HepG2 (cell line): ENCODE measurements at regions not wholly inside any gene's neighbourhood (a gene's known extent, or its start where the extent isn't known, plus 50 kb on each side); places are given as distances from the start of the nearest gene placed in this dataset.

Source experiments
- ATAC-seq: fragments of 200-7000 bp; cut with Tn5 transposase; 3 replicates; pipeline ENCODE4 v1.9.1; 2020; ENCODE audit warnings: mild to moderate bottlenecking, moderate library complexity
- BruUV-seq: library from RNA; stranded (reverse); fragments of 400-500 nt; replicated peaks from 2 replicates; lab custom pipeline; 2021; lab: Mats Ljungman, UMichigan
- CTCF ChIA-PET: fragments of 300-600 bp; formaldehyde crosslinking; extraction: SDS; loops from one replicate; lab custom pipeline; 2021; ENCODE audit warnings: low total read pairs, inconsistent platforms, low intra/inter-chr PET ratio; lab: Yijun Ruan, JAX
- POLR2A ChIA-PET: fragments of 350-600 bp; sonication (Branson Sonifier 250); formaldehyde crosslinking; loops from one replicate; lab custom pipeline; 2020; ENCODE audit warnings: antibody characterized with exemption, inconsistent platforms; lab: Yijun Ruan, JAX
- DNase-seq: peaks from one replicate; pipeline ENCODE4 v3.0.0-alpha.2; 2015; ENCODE audit warnings: low spot score
- FAIRE-seq: peaks from 3 replicates; lab custom pipeline; 2011; peaks lifted over from hg19 to GRCh38; lab: Jason Lieb, UNC
- H2AFZ ChIP-seq: one replicate; pipeline ENCODE4 v1.6.1; 2011; ENCODE audit warnings: low read length, inconsistent platforms
- H3K27ac ChIP-seq: fragments of 300-600 bp; 3 replicates; pipeline ENCODE4 v1.8.0; 2011; ENCODE audit warnings: mixed run types, mild to moderate bottlenecking, mixed read lengths, low read length, inconsistent platforms; ENCODE audit not compliant: insufficient read depth; ENCODE audit errors: extremely low read length
- H3K27me3 ChIP-seq, 2 experiments: fragments of 200-600 bp in 1 of 2; 2 replicates in 1 of 2; 3 replicates in 1 of 2; pipeline versions ENCODE4 v1.6.0 to v1.8.0; 2011; ENCODE audit warnings: low read length in 2 of 2, mild to moderate bottlenecking in 2 of 2, moderate library complexity in 2 of 2, inconsistent platforms in 1 of 2; ENCODE audit not compliant: insufficient read depth in 2 of 2, control insufficient read depth in 1 of 2
- H3K36me3 ChIP-seq, 2 experiments: fragments of 200-600 bp in 1 of 2; replicated peaks in 1 of 2; 2 replicates in 1 of 2; 3 replicates in 1 of 2; pipeline versions ENCODE4 v1.5.1 to v1.8.0; 2011; ENCODE audit warnings: low read length in 2 of 2, inconsistent platforms in 1 of 2; ENCODE audit not compliant: insufficient read depth in 2 of 2, control insufficient read depth in 1 of 2
- H3K4me1 ChIP-seq: 2 replicates; pipeline ENCODE4 v1.5.1; 2012; ENCODE audit warnings: low read length, inconsistent platforms; ENCODE audit not compliant: insufficient read depth
- H3K4me2 ChIP-seq: 2 replicates; pipeline ENCODE4 v1.6.0; 2011; ENCODE audit warnings: low read depth, low read length, inconsistent platforms
- H3K4me3 ChIP-seq, 3 experiments: fragments of 200-600 bp in 1 of 3; sonication (generic), shearing (Covaris generic) in 1 of 3; replicated peaks in 1 of 3; 2 replicates each; pipeline ENCODE4 v1.5.1; 2011 to 2016; ENCODE audit warnings: low read length in 3 of 3, inconsistent platforms in 2 of 3, low read depth in 2 of 3, mild to moderate bottlenecking in 2 of 3, control low read depth in 1 of 3, mixed read lengths in 1 of 3; ENCODE audit not compliant: insufficient read depth in 1 of 3
- H3K79me2 ChIP-seq: one replicate; pipeline ENCODE4 v1.6.1; 2011; ENCODE audit warnings: low read length, inconsistent platforms; ENCODE audit not compliant: insufficient read depth
- H3K9ac ChIP-seq: 2 replicates; pipeline ENCODE4 v1.6.0; 2011; ENCODE audit warnings: mild to moderate bottlenecking, low read depth, low read length, inconsistent platforms; ENCODE audit not compliant: insufficient read depth
- H3K9me3 ChIP-seq: 2 replicates; pipeline ENCODE4 v1.5.1; 2012; ENCODE audit warnings: mild to moderate bottlenecking, low read length
- H4K20me1 ChIP-seq: 2 replicates; pipeline ENCODE4 v1.6.0; 2011; ENCODE audit warnings: inconsistent platforms, mild to moderate bottlenecking, low read length, moderate library complexity; ENCODE audit not compliant: insufficient read depth
- FLYWCH1 ChIP-seq: sonication (generic); formaldehyde crosslinking; IDR thresholded peaks from 2 replicates; pipeline ENCODE4 v1.8.1; 2023; ENCODE audit warnings: mild to moderate bottlenecking, missing genetic modification reagents
- FOXO1 ChIP-seq: sonication (generic); formaldehyde crosslinking; IDR thresholded peaks from 2 replicates; pipeline ENCODE4 v1.4.0; 2020; ENCODE audit warnings: missing genetic modification reagents
- KLF13 ChIP-seq: sonication (generic); formaldehyde crosslinking; IDR thresholded peaks from 2 replicates; pipeline ENCODE4 v1.4.0; 2020; ENCODE audit warnings: mild to moderate bottlenecking, missing genetic modification reagents
- NR2F1 ChIP-seq, 2 experiments: fragments of 450-650 bp in 1 of 2; formaldehyde crosslinking in 1 of 2; IDR thresholded peaks; 2 replicates each; pipeline versions ENCODE4 v1.5.0 to v1.6.1; 2016 to 2020; ENCODE audit warnings: mild to moderate bottlenecking in 1 of 2, missing compliant biosample characterization in 1 of 2, missing genetic modification reagents in 1 of 2, moderate library complexity in 1 of 2
- RARA ChIP-seq: IDR thresholded peaks from 2 replicates; pipeline ENCODE4 v1.6.1; 2016; ENCODE audit warnings: missing genetic modification reagents, missing compliant biosample characterization
- SKI ChIP-seq: fragments of 450-650 bp; IDR thresholded peaks from one replicate; pipeline ENCODE4 v1.6.1; 2018; ENCODE audit warnings: mild to moderate bottlenecking; ENCODE audit not compliant: partially characterized antibody
- WGBS: methylation state at CpG from one replicate; pipeline ENCODE4 v1.1.6; 2017; ENCODE audit warnings: low lambda C conversion rate; 5-methylcytosine and 5-hydroxymethylcytosine counted together
- in situ Hi-C: cut with HindIII; loops from 2 replicates; pipeline ENCODE4 v1.10.0; 2017; ENCODE audit warnings: low pct_unique_long_range_greater_than_20kb; ENCODE audit not compliant: extremely low pct_ligation_motif_present
- intact Hi-C: fragments of 100-400 bp; cut with micrococcal nuclease; formaldehyde crosslinking; loops from one replicate; pipeline ENCODE4 v1.10.0; 2022; ENCODE audit not compliant: unreplicated experiment
- TF ChIP-seq, protein P1 (sequence below), 2 experiments: IDR thresholded peaks; 2 replicates each; pipeline ENCODE4 v1.6.1; 2011 to 2012; ENCODE audit warnings: low read length in 2 of 2, borderline replicate concordance in 1 of 2, low read depth in 1 of 2, mild to moderate bottlenecking in 1 of 2, moderate library complexity in 1 of 2
- TF ChIP-seq, protein P2 (sequence below): sonication (generic); formaldehyde crosslinking; IDR thresholded peaks from 2 replicates; pipeline ENCODE4 v1.4.0; 2020; ENCODE audit warnings: missing genetic modification reagents, borderline replicate concordance
- TF ChIP-seq, protein P3 (sequence below): sonication (generic); formaldehyde crosslinking; IDR thresholded peaks from 2 replicates; pipeline ENCODE4 v1.4.0; 2020; ENCODE audit warnings: missing genetic modification reagents
- TF ChIP-seq, protein P4 (sequence below): sonication (generic); formaldehyde crosslinking; IDR thresholded peaks from 2 replicates; pipeline ENCODE4 v1.4.0; 2020; ENCODE audit warnings: missing genetic modification reagents, mild to moderate bottlenecking, borderline replicate concordance

DNA sequence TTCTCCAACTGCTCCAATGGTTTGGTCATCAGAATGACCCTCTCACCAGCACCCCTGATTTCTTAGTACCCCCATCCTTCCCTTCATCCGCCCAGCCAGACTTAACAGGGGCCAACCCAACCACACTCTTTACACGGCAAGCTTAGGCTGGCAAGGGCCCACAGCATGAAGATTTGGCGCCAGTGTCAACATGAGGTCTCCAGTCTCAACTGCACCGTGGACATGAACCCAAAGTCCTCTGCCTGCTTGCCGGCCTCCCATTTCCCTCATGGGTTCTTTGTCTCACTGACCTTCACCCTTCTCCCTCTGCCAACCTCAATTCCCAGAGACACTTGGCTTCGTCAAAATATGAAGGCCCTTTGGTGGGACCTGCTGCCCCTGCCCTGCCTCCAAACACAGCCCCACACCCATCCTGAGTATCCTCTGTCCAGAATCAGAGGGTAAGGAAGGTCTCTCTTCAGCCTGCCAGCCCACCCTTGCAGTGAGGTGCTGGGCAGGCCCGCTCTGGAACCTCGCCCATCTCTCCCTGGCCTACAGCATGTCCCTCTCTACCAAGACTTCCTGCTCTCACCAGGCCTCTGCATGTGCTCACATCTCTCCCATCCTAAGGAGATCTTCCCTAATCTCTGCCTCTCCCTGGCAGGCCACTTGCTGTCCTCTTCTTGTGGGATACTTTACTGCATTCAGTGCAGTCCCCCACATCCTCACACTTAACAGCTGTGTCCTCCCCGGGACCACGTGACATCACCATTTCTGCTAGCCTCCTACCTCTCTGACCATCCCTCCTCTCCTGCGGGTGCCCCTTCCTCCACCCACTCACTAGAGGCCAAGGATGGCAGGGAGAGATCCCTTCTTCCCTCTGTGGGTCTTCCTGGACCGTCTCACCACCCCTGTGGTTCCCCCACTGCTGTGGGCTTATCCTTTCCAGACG, 91.7 kb upstream of the ZMIZ1 start (continued):
- TF ChIP-seq NR2F1 (CRISPR knock-in tag; IDR thresholded peaks at IDR 0.05), result no peak
- TF ChIP-seq, protein P1, sequence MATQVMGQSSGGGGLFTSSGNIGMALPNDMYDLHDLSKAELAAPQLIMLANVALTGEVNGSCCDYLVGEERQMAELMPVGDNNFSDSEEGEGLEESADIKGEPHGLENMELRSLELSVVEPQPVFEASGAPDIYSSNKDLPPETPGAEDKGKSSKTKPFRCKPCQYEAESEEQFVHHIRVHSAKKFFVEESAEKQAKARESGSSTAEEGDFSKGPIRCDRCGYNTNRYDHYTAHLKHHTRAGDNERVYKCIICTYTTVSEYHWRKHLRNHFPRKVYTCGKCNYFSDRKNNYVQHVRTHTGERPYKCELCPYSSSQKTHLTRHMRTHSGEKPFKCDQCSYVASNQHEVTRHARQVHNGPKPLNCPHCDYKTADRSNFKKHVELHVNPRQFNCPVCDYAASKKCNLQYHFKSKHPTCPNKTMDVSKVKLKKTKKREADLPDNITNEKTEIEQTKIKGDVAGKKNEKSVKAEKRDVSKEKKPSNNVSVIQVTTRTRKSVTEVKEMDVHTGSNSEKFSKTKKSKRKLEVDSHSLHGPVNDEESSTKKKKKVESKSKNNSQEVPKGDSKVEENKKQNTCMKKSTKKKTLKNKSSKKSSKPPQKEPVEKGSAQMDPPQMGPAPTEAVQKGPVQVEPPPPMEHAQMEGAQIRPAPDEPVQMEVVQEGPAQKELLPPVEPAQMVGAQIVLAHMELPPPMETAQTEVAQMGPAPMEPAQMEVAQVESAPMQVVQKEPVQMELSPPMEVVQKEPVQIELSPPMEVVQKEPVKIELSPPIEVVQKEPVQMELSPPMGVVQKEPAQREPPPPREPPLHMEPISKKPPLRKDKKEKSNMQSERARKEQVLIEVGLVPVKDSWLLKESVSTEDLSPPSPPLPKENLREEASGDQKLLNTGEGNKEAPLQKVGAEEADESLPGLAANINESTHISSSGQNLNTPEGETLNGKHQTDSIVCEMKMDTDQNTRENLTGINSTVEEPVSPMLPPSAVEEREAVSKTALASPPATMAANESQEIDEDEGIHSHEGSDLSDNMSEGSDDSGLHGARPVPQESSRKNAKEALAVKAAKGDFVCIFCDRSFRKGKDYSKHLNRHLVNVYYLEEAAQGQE (IDR thresholded peaks at IDR 0.05; ENCODE audit: borderline replicate concordance in 1 of 2, low read depth in 1 of 2, low read length in 2 of 2), result no peak
- no peak for TF ChIP-seq RARA (CRISPR knock-in tag)
- peak; percentile 51 for TF ChIP-seq SKI

DNA sequence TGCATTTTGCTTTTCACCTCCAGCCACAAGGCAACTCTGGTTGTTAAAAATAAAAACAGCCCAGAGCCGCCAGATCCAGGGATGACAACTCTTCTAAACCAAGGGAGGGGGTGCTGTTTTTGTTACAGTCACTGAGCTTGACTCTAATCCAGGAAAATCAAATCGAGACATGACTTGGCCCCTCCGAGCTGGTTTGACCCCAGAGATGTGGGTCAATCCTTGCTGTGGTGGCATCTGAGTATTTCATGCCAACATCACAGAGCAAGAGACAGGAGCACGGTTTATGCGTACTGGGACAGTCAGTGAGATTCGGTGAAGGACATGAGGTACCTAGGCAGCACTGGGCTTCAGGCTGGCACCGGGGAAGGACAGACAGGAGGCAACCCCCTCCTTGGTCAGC, 88.8 kb upstream of the ZMIZ1 start:
- Histone ChIP-seq H3K36me3 (no peaks in the 10 kb centered on the region), H3K9ac (no peak overlapping the region), H4K20me1 (no peaks in the 10 kb centered on the region), H2AFZ (no peak overlapping the region), H3K4me1 (peaks cover 67% of the 10 kb centered on the region), H3K4me3 (no peak overlapping the region), H3K9me3 (no peaks in the 10 kb centered on the region), H3K79me2 (no peaks in the 10 kb centered on the region), H3K27ac (no peak overlapping the region), H3K4me2 (no peak overlapping the region), H3K27me3 (peaks cover 0 to 31% of the 10 kb centered on the region in 2 experiments; a peak in 3 of 5 replicates)
- 70% methylated on average over 7 of the region's 7 CpGs for WGBS
- CTCF ChIA-PET, result no interaction called here
- FAIRE-seq, result no peak
- in situ Hi-C loops, result loop anchor here (5.0 kb wide), 1 partner anchor 72 kb away; no protein-coding TSS in a partner anchor
- no TSS peak for BruUV-seq
- POLR2A ChIA-PET, result interaction anchor here (1.3 kb wide), 1 partner anchor 80 kb away, joined by 4 read pairs; no protein-coding TSS in a partner anchor
- intact Hi-C loops, result loop anchor here (10.0 kb wide), 1 partner anchor 65 kb away; no protein-coding TSS in a partner anchor
- no peak for DNase-seq
- ATAC-seq, result no peak
- TF ChIP-seq, protein P2, sequence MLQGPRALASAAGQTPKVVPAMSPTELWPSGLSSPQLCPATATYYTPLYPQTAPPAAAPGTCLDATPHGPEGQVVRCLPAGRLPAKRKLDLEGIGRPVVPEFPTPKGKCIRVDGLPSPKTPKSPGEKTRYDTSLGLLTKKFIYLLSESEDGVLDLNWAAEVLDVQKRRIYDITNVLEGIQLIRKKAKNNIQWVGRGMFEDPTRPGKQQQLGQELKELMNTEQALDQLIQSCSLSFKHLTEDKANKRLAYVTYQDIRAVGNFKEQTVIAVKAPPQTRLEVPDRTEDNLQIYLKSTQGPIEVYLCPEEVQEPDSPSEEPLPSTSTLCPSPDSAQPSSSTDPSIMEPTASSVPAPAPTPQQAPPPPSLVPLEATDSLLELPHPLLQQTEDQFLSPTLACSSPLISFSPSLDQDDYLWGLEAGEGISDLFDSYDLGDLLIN (CRISPR knock-in tag), result no peak
- no peak for TF ChIP-seq FOXO1 (CRISPR knock-in tag)
- TF ChIP-seq, protein P3, sequence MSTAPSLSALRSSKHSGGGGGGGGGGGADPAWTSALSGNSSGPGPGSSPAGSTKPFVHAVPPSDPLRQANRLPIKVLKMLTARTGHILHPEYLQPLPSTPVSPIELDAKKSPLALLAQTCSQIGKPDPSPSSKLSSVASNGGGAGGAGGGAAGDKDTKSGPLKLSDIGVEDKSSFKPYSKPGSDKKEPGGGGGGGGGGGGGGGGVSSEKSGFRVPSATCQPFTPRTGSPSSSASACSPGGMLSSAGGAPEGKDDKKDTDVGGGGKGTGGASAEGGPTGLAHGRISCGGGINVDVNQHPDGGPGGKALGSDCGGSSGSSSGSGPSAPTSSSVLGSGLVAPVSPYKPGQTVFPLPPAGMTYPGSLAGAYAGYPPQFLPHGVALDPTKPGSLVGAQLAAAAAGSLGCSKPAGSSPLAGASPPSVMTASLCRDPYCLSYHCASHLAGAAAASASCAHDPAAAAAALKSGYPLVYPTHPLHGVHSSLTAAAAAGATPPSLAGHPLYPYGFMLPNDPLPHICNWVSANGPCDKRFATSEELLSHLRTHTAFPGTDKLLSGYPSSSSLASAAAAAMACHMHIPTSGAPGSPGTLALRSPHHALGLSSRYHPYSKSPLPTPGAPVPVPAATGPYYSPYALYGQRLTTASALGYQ (CRISPR knock-in tag), result no peak
- TF ChIP-seq KLF13 (CRISPR knock-in tag), result no peak
- TF ChIP-seq, protein P4, sequence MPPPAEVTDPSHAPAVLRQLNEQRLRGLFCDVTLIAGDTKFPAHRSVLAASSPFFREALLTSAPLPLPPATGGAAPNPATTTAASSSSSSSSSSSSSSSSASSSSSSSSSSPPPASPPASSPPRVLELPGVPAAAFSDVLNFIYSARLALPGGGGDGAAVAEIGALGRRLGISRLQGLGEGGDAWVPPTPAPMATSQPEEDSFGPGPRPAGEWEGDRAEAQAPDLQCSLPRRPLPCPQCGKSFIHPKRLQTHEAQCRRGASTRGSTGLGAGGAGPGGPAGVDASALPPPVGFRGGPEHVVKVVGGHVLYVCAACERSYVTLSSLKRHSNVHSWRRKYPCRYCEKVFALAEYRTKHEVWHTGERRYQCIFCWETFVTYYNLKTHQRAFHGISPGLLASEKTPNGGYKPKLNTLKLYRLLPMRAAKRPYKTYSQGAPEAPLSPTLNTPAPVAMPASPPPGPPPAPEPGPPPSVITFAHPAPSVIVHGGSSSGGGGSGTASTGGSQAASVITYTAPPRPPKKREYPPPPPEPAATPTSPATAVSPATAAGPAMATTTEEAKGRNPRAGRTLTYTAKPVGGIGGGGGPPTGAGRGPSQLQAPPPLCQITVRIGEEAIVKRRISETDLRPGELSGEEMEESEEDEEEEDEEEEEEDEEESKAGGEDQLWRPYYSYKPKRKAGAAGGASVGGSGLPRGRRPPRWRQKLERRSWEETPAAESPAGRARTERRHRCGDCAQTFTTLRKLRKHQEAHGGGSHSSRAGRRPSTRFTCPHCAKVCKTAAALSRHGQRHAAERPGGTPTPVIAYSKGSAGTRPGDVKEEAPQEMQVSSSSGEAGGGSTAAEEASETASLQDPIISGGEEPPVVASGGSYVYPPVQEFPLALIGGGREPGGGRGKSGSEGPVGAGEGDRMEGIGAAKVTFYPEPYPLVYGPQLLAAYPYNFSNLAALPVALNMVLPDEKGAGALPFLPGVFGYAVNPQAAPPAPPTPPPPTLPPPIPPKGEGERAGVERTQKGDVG (CRISPR knock-in tag), result no peak
- no peak for TF ChIP-seq FLYWCH1 (CRISPR knock-in tag)
